Thyroid gland (tissue), 4 donors: ENCODE measurements at regions not wholly inside any gene's neighbourhood (a gene's known extent, or its start where the extent isn't known, plus 50 kb on each side); places are given as distances from the start of the nearest gene placed in this dataset.

Experiments used
- CTCF ChIP-seq, 6 experiments: fragments of 200-600 bp in 3 of 6; fragments of 450-650 bp in 3 of 6; sonication (generic) in 3 of 6; IDR thresholded peaks; one replicate each; pipeline ENCODE4 v1.5.1; 2016 to 2019; ENCODE audit warnings: antibody characterized with exemption in 6 of 6, mild to moderate bottlenecking in 2 of 6, inconsistent platforms in 1 of 6, moderate library complexity in 1 of 6
- POLR2A ChIP-seq, 2 donors: fragments of 450-650 bp; IDR thresholded peaks; one replicate each; pipeline ENCODE4 v1.6.1; 2017; ENCODE audit warnings: antibody characterized with exemption in 2 of 2, mild to moderate bottlenecking in 2 of 2, moderate library complexity in 1 of 2

- TF ChIP-seq POLR2A (IDR thresholded peaks at IDR 0.05) (no peak), CTCF (IDR thresholded peaks at IDR 0.05) (no peak)
Measured at GRCh38 chr6:14601490-14601889, 483.9 kb downstream of the CD83 start.
